HG02870 (cell line): ENCODE measurements at regions not wholly inside any gene's neighbourhood (a gene's known extent, or its start where the extent isn't known, plus 50 kb on each side); places are given as distances from the start of the nearest gene placed in this dataset.
"Not testable (repeated sequence)": the region's sequence is repeated elsewhere in the genome, so short reads cannot be mapped to it uniquely, and the experiment has no call there.

ENCODE experiments used
- ATAC-seq: cut with Tn5 transposase; IDR thresholded peaks from one replicate; pipeline ENCODE4 v1.9.1; 2021; ENCODE audit warnings: mild to moderate bottlenecking, moderate library complexity; ENCODE audit not compliant: unreplicated experiment

DNA sequence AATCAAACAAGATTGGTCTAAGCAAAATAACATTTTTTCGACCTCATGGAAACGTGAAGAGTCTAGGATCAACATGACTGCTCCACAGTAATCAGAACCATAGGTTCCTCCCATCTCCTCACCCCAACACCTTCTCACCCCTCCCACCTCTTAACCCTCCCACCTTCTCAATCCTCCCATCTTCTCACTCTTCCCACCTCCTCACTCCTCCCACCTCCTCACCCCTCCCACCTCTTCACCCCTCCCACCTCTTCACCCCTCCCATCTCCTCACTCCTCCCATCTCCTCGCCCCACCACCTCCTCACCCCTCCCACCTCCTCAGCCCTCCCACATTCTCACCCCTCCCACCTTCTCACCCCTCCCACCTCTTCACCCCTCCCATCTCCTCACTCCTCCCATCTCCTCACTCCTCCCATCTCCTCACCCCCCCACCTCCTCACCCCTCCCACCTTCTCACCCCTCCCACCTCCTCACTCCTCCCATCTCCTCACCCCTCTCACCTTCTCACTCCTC lies 567.4 kb downstream of the C6orf118 start:
- ATAC-seq: no peak

GRCh38 chr6:164736090-164736489 lies 573.3 kb downstream of the C6orf118 start:
- not testable (repeated sequence) for ATAC-seq

- ATAC-seq: no peak
Observed at GRCh38 chr6:164731539-164731938, 577.9 kb downstream of the C6orf118 start.

DNA sequence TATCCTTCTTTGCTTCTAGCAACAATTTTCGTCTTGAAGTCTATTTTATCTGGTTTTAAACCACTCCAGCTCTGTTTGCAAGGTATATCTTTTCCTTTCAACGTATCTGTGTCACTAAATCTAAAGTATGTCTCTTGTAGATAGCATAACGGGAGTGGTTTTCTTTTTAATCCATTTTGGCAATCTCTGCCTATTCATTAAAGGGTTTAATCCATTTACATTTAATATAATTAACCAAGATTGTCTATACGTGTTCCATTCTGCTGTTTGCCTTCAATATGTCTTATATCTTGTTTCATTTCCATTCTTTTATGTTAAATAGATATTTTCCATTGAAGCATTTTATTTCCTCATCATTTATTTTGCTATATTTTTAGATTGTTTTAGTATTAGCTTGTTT lies 587.9 kb downstream of the C6orf118 start:
- ATAC-seq: no peak

GRCh38 chr6:164700497-164700896 lies 608.9 kb downstream of the C6orf118 start:
- no peak for ATAC-seq

- ATAC-seq: no peak
Observed at GRCh38 chr6:164695896-164696295, 613.5 kb downstream of the C6orf118 start.

- ATAC-seq: no peak
Observed at GRCh38 chr6:164694386-164694785, 615.0 kb downstream of the C6orf118 start.

- ATAC-seq: no peak
Observed at GRCh38 chr6:164693944-164694343, 615.5 kb downstream of the C6orf118 start.

DNA sequence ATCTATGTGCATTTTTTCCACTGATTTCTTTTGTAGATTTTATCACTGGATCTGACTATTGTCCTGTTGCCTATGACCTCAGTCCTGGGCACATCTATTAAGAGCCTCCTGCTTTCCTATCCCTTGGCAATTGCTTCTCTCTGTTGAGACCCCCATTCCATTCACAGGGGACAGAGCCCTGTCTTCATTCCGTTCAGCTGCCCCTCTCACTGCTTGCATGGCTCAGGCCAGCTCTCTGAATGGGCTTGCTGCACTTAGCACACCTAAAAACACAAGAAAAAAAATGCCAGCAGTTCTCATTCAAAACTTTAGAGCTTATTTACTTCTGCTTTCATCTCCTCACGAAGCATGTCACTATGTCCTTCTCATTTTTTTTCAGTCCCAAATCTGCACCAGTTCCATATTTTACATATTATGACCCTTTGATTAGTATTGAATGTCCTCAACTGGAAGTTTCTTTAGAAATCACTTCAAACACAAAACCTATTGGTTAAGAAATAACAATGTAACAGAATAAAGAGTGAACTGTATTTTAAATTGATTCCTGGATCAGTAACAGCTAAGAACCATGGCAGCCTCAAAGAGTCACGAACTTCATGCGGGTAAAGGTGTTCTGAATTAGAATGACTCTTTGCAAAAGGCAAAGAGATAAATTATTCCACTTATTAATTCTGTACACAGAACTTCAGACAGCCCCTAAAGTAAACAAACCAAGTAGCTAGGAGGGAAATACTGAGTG lies 616.5 kb downstream of the C6orf118 start:
- no peak for ATAC-seq

- ATAC-seq: no peak
Observed at GRCh38 chr6:164690702-164691500, 618.5 kb downstream of the C6orf118 start.

- ATAC-seq: no peak
Observed at GRCh38 chr6:164690241-164690640, 619.2 kb downstream of the C6orf118 start.

DNA sequence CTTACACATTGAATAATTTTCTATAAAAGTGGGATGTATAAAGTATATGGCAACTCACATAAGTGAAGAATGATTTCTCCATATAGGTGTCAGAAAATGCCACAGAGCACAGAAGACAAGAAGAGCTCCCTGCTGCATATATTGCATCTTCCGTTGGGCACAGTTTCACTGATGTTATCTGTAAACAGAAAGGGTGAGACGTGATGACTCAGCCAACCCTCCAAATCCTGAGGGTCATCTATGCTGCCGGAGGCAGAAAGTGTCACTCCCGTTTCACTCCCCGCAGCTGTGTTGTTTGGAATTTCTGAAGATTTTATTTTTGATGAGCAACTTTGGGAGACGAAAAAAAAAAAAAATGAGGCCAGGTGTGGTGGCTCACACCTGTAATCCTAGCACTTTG lies 644.1 kb downstream of the C6orf118 start:
- no peak for ATAC-seq

DNA sequence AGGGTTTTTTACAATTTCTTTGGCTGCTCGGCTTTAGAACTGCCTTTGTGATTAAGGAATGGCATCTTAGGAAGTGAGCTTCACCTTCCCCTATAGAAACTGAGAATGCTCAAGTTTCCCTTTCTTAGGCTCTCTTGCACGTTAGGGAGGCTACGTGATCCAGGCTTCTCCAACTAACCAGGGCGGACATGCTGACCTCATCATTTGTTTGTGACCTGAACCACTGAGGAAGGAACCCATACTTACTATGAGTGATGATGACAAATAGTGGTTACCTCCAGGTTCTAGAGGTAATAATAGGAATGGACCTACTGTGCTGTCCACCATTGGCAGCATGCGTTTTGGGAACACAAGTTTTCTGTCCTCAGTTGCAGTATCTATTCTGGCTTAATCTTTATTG lies 645.8 kb downstream of the C6orf118 start:
- no peak for ATAC-seq

GRCh38 chr6:164661716-164662115 lies 647.7 kb downstream of the C6orf118 start:
- no peak for ATAC-seq

- no peak for ATAC-seq
Observed at GRCh38 chr6:164660781-164661180, 648.6 kb downstream of the C6orf118 start.

GRCh38 chr6:164640956-164641355 lies 668.4 kb downstream of the C6orf118 start:
- ATAC-seq: no peak

DNA sequence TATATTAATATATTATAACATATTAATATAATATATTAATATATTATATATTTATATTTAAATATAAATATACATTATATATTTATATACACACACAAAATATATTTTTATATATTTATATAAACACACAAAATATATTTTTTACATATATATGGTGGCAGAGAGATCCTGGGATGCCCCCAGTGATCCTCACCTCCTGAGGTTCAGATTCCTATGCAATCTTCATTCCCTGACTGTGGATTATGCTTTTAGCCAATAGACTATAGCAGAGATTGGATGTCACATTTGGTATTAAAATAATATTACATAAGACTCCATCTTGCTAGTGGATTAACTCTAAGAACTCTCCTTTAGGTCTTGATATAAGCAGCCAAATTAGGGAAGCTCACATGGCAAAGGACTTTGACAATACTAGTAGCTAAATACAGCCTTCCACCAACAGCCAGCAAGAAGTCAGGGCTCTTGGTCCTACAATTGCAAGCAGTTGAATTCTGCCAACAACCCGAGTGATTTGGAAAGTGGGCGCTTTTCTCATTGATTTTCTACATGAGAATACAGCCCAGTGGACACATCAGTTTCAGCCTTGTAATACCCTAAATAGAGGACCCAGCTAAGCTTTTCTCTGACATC lies 681.0 kb downstream of the C6orf118 start:
- no peak for ATAC-seq

DNA sequence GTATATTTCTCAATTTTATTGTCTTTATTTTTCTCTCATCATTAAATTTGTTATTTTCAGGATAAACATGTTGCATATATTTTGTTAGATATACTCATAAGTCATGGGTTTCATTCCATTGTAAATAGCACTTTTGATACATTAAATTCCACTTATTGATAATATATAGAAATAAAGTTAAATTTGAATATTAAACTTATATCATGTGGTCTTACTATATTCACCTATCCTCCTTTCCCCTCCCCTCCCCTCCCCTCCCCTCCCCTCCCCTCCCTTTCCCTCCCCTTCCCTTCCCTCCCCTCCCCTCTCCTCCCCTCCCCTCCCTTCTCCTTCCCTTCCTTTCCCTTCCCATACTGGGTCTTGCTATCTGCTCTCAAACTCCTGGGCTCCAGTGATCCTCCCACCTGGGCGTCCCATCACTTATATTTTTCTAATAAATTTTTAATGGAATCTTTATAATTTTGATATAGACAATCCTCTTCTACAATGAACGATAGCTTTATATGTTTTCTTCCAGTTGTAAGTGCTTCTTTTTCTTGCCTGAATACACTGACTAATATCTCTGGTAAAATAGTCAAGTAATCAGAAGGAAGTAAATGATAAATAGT lies 692.4 kb downstream of the C6orf118 start:
- no peak for ATAC-seq

- ATAC-seq: no peak
Observed at GRCh38 chr6:164612751-164613150, 696.7 kb downstream of the C6orf118 start.

- not testable (repeated sequence) for ATAC-seq
Observed at GRCh38 chr6:164610859-164611258, 698.5 kb downstream of the C6orf118 start.

- not testable (repeated sequence) for ATAC-seq
Observed at GRCh38 chr6:164602415-164602814, 707.0 kb downstream of the C6orf118 start.
